Gastrocnemius medialis (tissue), 4 donors: ENCODE measurements at regions not wholly inside any gene's neighbourhood (a gene's known extent, or its start where the extent isn't known, plus 50 kb on each side); places are given as distances from the start of the nearest gene placed in this dataset.

Experiments
- ATAC-seq, 2 donors: fragments of 150-250 bp; one replicate each; pipeline ENCODE4 v1.9.1; 2016
- DNase-seq, 2 donors: peaks; one replicate each; pipeline ENCODE4 v3.0.0-alpha.2; 2019
- H3K27ac ChIP-seq, 4 donors: fragments of 200-600 bp; sonication (generic); 1 replicate in 1 of 4; 2 replicates in 3 of 4; pipeline ENCODE4 v1.5.1; 2016 to 2018; ENCODE audit warnings: mild to moderate bottlenecking in 2 of 4, moderate library complexity in 1 of 4
- H3K27me3 ChIP-seq, 3 donors: fragments of 200-600 bp; sonication (generic) in 2 of 3; 1 replicate in 1 of 3; 2 replicates in 2 of 3; pipeline versions ENCODE4 v1.5.1 to v1.6.0; 2016 to 2019; ENCODE audit warnings: mild to moderate bottlenecking in 1 of 3, moderate library complexity in 1 of 3
- H3K36me3 ChIP-seq, 2 donors: fragments of 200-600 bp; sonication (generic) in 1 of 2; one replicate each; pipeline ENCODE4 v1.5.1; 2017 to 2018
- H3K4me1 ChIP-seq, 2 donors: fragments of 200-600 bp; sonication (generic) in 1 of 2; one replicate each; pipeline ENCODE4 v1.5.1; 2016 to 2017; ENCODE audit warnings: mild to moderate bottlenecking in 2 of 2
- H3K4me3 ChIP-seq, 4 donors: fragments of 200-600 bp; sonication (generic) in 3 of 4; 1 replicate in 1 of 4; 2 replicates in 3 of 4; pipeline ENCODE4 v1.5.1; 2016 to 2019; ENCODE audit warnings: mild to moderate bottlenecking in 2 of 4
- H3K9me3 ChIP-seq, 3 donors: fragments of 200-600 bp; sonication (generic) in 2 of 3; 1 replicate in 1 of 3; 2 replicates in 2 of 3; pipeline ENCODE4 v1.5.1; 2016 to 2019
- CTCF ChIP-seq, 5 experiments: fragments of 450-650 bp in 3 of 5; fragments of 200-600 bp in 2 of 5; sonication (generic) in 2 of 5; IDR thresholded peaks in 4 of 5; conservative IDR thresholded peaks in 1 of 5; 1 replicate in 4 of 5; 2 replicates in 1 of 5; pipeline ENCODE4 v1.5.1; 2016 to 2019; ENCODE audit warnings: antibody characterized with exemption in 5 of 5, mild to moderate bottlenecking in 3 of 5, moderate library complexity in 3 of 5
- POLR2A ChIP-seq, 2 donors: fragments of 450-650 bp; IDR thresholded peaks; one replicate each; pipeline ENCODE4 v1.6.1; 2017; ENCODE audit warnings: antibody characterized with exemption in 2 of 2, mild to moderate bottlenecking in 2 of 2, moderate library complexity in 2 of 2
- in situ Hi-C, 4 donors: fragments of 200-750 bp; cut with MboI; loops; one replicate each; pipeline versions ENCODE4 v1.15.0 to v1.8.0; 2017; ENCODE audit warnings: low sequenced_read_pairs in 4 of 4
- intact Hi-C: fragments of 100-400 bp; cut with DNase I; formaldehyde crosslinking; loops from one replicate; pipeline ENCODE4 v1.15.1; 2023; ENCODE audit warnings: low total_unique reads

GRCh38 chr20:11395581-11395980 is 522.1 kb upstream of the BTBD3 start:
- Histone ChIP-seq H3K27ac (no peak overlapping the region), H3K9me3 (no peaks in the 10 kb centered on the region), H3K36me3 (no peaks in the 10 kb centered on the region), H3K4me1 (no peaks in the 10 kb centered on the region), H3K27me3 (no peaks in the 10 kb centered on the region), H3K4me3 (no peak overlapping the region)
- no peak for ATAC-seq
- DNase-seq: no peak
- TF ChIP-seq CTCF (IDR thresholded peaks at IDR 0.05 in 4 of 5, conservative IDR thresholded peaks at IDR 0.05 in 1 of 5): no peak
- no peak for TF ChIP-seq POLR2A (IDR thresholded peaks at IDR 0.05)
- intact Hi-C loops (no loop called here), in situ Hi-C loops (no loop called here)

GRCh38 chr20:11401988-11402387 is 515.7 kb upstream of the BTBD3 start:
- TF ChIP-seq POLR2A (IDR thresholded peaks at IDR 0.05): no peak
- no peak for TF ChIP-seq CTCF (IDR thresholded peaks at IDR 0.05 in 4 of 5, conservative IDR thresholded peaks at IDR 0.05 in 1 of 5)
- intact Hi-C loops (no loop called here), in situ Hi-C loops (no loop called here)
- Histone ChIP-seq H3K9me3 (no peaks in the 10 kb centered on the region), H3K36me3 (no peaks in the 10 kb centered on the region), H3K4me1 (peaks cover 0 to 12% of the 10 kb centered on the region in 2 donors), H3K27me3 (no peaks in the 10 kb centered on the region), H3K27ac (no peak overlapping the region), H3K4me3 (no peak overlapping the region)
- ATAC-seq (no peak), DNase-seq (no peak)

GRCh38 chr20:11403711-11404110 is 514.0 kb upstream of the BTBD3 start:
- no peaks in the 10 kb centered on the region for H3K27me3 ChIP-seq
- TF ChIP-seq CTCF (IDR thresholded peaks at IDR 0.05 in 4 of 5, conservative IDR thresholded peaks at IDR 0.05 in 1 of 5): no peak
- no peak for TF ChIP-seq POLR2A (IDR thresholded peaks at IDR 0.05)
- no peaks in the 10 kb centered on the region for H3K36me3 ChIP-seq
- H3K4me1 ChIP-seq: peaks cover 0 to 12% of the 10 kb centered on the region in 2 donors
- H3K27ac ChIP-seq: no peak overlapping the region
- in situ Hi-C loops (no loop called here), intact Hi-C loops (no loop called here)
- ATAC-seq (no peak), DNase-seq (no peak)
- H3K4me3 ChIP-seq: no peak overlapping the region
- H3K9me3 ChIP-seq: no peaks in the 10 kb centered on the region

- H3K36me3 ChIP-seq: no peaks in the 10 kb centered on the region
- ATAC-seq (no peak), DNase-seq (no peak)
- H3K9me3 ChIP-seq: no peaks in the 10 kb centered on the region
- TF ChIP-seq POLR2A (IDR thresholded peaks at IDR 0.05) (no peak), CTCF (IDR thresholded peaks at IDR 0.05 in 4 of 5, conservative IDR thresholded peaks at IDR 0.05 in 1 of 5) (no peak)
- no peak overlapping the region for H3K27ac ChIP-seq
- no peaks in the 10 kb centered on the region for H3K27me3 ChIP-seq
- intact Hi-C loops: no loop called here
- no peak overlapping the region for H3K4me3 ChIP-seq
- peaks cover 0 to 12% of the 10 kb centered on the region in 2 donors for H3K4me1 ChIP-seq
- in situ Hi-C loops: no loop called here
Observed at GRCh38 chr20:11406877-11407276, 510.8 kb upstream of the BTBD3 start.

GRCh38 chr20:11409561-11409960 is 508.1 kb upstream of the BTBD3 start:
- no peak for DNase-seq
- TF ChIP-seq CTCF (IDR thresholded peaks at IDR 0.05 in 4 of 5, conservative IDR thresholded peaks at IDR 0.05 in 1 of 5) (no peak), POLR2A (IDR thresholded peaks at IDR 0.05) (no peak)
- Histone ChIP-seq H3K36me3 (no peaks in the 10 kb centered on the region), H3K27me3 (no peaks in the 10 kb centered on the region), H3K4me3 (no peak overlapping the region), H3K4me1 (no peaks in the 10 kb centered on the region), H3K27ac (no peak overlapping the region), H3K9me3 (no peaks in the 10 kb centered on the region)
- intact Hi-C loops (no loop called here), in situ Hi-C loops (no loop called here)
- ATAC-seq: no peak
